Body of pancreas (tissue), 4 donors: ENCODE measurements at regions not wholly inside any gene's neighbourhood (a gene's known extent, or its start where the extent isn't known, plus 50 kb on each side); places are given as distances from the start of the nearest gene placed in this dataset.

ENCODE experiments used
- CTCF ChIP-seq, 7 experiments: fragments of 450-650 bp in 4 of 7; fragments of 200-600 bp in 3 of 7; sonication (generic) in 3 of 7; IDR thresholded peaks; one replicate each; pipeline ENCODE4 v1.5.1; 2016 to 2019; ENCODE audit warnings: antibody characterized with exemption in 7 of 7
- POLR2A ChIP-seq, 3 donors: fragments of 450-650 bp; IDR thresholded peaks; one replicate each; pipeline ENCODE4 v1.6.1; 2016; ENCODE audit warnings: antibody characterized with exemption in 3 of 3, mild to moderate bottlenecking in 2 of 3

DNA sequence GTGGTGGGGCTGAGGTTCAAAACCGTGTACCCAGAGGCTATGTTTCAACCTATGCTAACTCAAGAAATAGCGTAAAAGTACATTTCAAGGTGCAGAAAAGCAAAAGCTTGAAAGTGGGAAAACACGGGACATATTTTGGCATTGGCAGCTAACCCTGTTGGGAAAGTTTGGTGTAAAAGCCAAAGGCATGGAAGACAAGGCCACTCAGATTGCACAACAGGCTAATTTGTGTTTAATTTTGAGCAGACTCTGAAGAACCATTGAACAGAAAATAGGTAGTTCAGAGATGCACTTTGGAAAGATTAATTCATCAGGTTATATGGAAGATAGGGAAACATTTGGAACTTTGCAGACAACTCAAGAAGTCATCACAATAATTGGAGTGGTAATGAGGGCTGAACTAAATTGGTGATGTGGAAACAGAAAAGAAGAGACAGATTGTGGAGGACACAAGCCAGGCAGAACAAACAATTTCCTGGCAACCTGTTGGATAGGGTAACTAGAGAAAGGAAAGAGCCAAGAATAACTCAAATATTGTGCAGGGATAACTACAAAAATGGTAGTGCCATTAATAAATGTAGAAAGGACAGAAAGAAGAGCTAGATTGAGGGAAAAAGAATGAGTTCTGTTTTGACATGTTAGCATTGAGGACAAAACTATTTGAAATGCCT is 140.5 kb upstream of the PGR start:
- TF ChIP-seq CTCF (IDR thresholded peaks at IDR 0.05) (no peak), POLR2A (IDR thresholded peaks at IDR 0.05) (no peak)
